ENCODE measurements at regions not wholly inside any gene's neighbourhood (a gene's known extent, or its start where the extent isn't known, plus 50 kb on each side); places are given as distances from the start of the nearest gene placed in this dataset.
"Not testable (repeated sequence)": the region's sequence is repeated elsewhere in the genome, so short reads cannot be mapped to it uniquely, and the experiment has no call there.

DNA sequence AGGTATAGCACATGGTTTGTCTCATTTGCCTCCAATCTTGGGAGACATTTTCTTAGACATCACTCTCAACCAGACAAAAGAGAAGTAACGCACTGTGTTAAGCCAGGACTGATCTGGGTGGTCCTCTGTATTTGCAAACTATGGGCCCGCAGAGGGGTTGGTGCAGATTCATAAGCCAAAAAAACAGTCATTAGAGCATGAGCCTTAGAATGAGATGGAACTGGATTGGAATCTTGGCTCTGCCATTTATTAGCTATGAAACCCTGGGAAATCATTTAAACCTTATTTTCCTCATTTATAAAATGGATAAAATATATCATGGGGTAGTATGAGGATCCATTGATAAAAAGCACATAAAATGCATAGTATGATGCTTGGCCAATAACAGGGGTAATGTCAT lies 213.5 kb upstream of the APCDD1 start:
- FAIRE-seq (no peak), DNase-seq (ENCODE audit: insufficient read length, low spot score) (no peak)

DNA sequence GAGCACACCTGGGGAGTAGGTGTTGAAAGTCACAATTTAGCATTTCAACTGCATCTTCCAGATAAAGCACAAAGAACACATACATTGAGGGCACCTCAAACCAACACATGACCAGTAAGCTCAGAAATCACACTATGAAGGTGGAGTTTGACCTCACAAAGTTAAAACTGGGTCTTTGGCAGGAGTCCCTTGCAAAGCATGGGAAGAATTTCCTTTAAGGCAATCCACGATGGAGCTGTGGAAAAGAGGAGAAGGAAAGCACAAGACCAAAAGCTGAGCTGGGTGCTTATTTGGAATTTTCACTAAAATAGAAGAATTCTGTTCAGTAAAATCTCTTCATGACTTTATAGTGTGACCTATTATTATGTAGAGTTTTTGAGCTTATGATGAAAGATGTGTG lies 212.9 kb upstream of the APCDD1 start:
- DNase-seq (ENCODE audit: insufficient read length, low spot score) (no peak), FAIRE-seq (no peak)

DNA sequence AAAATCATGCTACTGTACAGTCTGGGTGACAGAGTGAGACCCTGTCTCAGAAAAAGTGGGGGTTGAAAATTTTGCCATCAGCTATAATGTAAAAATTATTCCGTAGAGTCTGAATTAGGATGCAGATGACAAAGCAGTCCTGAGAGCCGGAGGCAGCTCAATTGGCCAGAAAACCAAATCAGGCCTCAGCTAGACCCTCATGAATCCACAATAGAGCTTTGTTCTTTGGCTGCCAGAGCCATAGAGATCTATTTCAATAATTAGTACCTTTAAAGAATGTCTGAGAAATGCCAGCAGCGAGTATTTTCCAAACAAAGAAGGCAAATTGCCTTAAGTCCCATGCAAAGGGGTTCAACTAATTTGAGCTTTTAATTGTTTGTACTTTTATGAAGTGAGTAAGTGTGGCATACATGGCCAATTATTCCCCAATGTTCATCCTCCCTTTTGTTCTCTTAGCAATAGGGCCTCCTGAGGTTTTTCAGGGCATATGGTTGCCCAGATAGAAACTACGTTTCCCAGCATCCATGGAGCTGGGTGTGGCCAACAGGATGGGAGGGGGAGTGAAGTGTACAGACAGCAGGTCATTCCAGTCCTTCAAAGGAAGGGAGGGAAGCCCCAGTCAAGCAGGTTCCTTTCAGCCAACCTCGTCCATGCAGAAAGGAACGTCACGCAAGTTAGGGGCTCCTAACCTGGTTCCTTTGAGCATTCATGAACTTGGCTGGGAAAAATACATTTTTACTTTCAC lies 211.3 kb upstream of the APCDD1 start:
- FAIRE-seq (no peak), DNase-seq (ENCODE audit: insufficient read length, low spot score) (no peak)

DNA sequence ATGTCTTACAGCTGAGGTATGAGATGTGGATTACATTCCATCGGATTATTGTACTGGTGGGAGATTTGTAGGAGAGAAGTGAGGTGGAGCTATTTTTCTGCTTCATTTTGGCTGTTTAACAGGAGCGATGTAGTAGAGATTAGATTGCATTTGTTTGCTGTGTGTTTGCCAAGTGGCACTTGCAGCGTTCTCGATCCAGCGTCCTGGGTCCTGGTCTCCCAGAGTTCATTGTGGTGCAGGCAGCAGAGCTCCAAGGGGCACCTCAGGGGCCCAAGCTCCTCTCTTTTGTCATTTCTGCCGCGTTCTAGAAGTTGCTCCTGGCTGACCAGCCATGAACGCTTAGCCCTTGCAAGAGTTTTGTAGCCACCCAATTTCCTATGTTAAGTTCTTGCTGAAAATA lies 210.1 kb upstream of the APCDD1 start:
- FAIRE-seq (no peak), DNase-seq (ENCODE audit: insufficient read length, low spot score) (no peak)

DNA sequence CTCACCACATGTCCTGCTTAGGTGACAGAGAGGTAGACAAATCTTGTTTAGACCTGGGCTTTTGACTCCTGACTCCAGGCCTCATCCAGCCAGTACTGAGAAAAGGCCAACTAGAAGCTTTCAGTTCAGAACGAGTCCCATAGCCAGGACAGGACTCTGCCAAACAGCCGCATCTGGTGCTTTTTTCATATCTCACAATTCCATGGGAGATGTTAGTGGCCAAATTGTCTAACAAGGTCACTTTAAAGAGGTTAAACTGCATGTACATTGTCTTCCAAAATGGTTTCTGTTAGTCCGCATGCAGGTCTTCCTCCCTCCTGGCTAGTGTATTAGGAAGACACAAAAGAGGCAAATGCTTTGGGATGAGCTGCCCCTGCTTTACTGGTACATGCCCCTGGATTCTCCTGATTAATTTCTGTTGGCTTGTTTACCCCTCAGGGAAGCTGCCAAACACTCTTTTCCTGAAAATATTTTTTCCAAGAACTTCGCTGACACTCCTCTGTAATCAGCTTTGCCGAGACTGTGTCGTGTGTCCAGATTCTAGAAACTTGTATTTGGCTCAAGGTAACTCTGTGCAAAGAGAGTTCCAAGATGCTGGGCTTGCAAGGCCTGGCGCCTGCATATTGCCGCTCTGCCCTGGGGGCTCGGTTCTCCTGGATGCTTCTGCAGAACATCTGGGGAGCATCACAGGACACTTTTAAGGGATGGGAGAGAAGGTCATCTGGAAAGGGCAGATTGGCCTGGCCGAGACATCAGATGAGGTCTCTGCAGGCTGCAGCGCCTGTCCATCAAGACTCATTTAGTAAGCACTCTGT lies 209.2 kb upstream of the APCDD1 start:
- FAIRE-seq (no peak), DNase-seq (ENCODE audit: insufficient read length, low spot score) (no peak)

DNA sequence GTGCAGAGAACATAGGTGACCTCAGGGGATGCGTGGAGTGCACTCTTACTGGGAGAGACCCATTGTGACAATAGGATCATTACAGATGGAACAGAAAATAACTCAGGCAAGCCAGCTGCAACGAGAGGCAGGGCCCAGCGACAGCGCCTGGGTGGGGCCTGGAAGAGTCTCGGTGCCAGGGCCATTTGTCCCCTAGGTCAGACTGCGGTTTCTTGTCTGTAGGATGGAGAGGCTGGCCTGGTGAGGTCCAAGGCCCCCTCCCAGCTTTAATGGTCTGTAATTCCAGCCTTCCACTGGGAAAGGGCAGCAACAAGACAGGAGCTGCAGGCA lies 208.6 kb upstream of the APCDD1 start:
- no peak for DNase-seq (ENCODE audit: insufficient read length, low spot score)
- FAIRE-seq: no peak

DNA sequence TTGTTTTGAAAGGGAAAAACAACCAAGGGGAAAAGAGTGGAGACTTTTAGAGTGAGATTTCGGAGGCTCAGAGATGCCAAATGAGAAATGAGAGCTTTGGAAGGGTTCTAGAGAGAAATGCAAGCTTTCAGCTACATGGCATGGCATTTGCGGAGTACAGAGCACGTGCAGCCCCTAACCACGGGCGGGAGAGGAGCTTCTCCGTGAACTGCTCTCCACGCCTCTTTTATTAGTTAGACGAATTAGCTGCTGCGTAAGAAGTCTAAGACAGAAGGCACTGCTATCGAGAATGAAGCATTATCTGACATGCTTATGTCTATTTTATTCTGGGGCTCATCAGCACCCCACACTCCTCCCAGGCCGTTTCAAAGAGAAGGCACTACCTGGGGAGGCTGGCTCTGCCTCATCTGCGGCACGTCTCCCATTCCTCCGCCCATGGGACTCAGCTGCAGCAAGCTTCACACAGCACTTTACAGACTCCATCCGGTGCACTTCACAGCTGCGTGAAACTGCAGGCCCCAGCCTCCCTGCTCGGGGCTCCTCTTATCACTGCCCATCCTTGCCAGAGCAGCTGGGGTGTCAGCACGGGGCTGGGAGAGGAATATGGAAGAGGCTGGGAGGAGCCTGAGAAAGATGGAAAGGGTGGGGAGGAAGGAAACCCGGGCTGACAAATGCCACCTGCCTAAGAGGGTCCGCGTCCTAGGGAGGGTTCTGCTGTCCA lies 207.3 kb upstream of the APCDD1 start:
- DNase-seq (ENCODE audit: insufficient read length, low spot score) (no peak), FAIRE-seq (no peak)

DNA sequence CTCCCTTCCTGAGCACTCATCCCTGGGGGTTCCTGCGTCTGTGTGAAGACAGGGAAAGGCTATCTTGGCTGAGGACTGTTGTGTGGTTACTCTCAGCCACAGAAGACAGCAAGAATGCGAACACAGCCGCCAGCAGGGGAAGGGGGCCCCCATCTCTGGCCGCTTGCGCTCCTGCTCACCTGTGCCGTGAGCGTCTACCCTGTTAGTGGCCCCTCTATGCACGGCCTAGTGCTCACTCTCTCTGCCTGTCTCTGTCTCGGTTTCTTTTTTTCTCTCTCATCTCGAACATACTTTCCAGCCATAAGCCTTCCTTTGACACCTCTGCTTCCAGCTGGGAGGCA lies 206.7 kb upstream of the APCDD1 start:
- FAIRE-seq (no peak), DNase-seq (ENCODE audit: insufficient read length, low spot score) (no peak)

DNA sequence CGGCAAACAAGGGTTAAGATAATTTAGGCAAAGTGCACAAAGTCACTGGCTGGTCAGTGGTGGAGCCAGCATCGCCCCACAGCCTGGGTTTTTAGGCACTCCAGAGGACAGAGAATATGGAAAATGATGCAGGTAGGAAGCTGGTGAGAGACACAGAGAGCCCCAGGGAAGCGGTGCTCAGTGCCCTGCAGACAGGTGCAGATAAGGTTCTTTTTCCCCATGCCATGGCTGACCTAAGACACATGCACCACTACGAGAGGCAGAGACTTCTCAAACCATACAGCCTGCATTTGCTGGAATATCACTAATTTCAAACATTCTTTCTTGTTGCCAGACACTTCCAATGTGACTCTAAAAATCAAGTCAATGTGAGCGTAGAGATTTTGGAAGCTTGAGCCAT lies 205.7 kb upstream of the APCDD1 start:
- no peak for FAIRE-seq
- no peak for DNase-seq (ENCODE audit: insufficient read length, low spot score)

DNA sequence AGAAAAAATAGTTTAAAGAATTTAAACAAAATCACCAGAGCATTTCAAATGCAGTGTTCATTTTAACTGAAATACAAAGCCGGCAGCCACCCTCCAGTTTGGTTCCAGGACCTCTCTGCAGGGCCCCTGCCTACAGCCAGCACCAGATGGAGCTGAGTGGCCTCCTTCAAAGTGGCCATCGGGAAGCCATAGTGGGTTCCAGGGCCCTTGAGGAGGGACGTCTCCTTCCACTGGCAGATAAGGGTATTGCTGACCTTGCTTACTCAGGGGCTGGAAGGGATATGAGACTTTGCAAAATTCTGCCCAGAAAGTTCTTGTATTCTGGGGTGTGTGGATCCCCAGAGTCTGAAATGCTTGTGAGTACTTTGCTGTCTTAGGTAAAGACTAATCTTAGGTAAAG lies 205.2 kb upstream of the APCDD1 start:
- DNase-seq (ENCODE audit: insufficient read length, low spot score) (no peak), FAIRE-seq (no peak)

DNA sequence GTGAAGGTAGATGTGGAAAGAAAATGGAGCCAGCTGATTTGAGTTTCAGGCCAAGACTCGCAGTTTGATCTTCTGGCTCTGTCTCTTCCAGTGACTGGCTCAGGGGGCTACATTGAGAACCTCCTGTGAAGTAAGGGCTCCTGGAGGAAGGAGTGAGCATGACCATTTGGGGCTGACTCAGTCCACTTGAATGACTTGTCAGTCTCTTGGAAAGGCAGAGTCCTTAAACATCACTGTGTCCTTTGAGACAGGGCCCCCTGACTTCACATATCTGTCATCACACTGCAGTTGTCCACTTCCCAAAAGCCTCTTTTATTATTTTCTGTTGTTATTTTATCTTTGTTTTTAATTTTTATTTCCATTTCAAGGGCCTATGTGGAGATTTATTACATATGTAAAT lies 204.6 kb upstream of the APCDD1 start:
- FAIRE-seq (no peak), DNase-seq (ENCODE audit: insufficient read length, low spot score) (no peak)

DNA sequence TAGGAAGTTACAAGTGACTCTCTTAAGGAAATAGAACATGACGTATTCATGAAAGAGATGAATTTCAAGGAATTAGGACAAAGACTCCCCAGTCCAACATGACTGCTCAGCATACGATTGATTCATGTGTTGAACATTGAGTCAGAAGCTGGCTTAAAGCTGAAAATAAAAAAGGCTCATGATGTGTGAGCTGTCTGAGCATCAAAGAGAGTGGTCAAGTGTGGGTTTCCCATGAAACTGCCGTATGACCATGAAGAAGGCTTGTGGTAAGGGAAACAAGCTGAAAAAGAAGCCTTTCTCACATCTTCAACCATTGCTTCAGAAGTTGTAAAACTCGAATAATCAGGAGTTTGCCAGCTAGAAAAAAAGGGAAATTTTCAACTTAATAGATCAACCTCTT lies 201.9 kb upstream of the APCDD1 start:
- FAIRE-seq: no peak

DNA sequence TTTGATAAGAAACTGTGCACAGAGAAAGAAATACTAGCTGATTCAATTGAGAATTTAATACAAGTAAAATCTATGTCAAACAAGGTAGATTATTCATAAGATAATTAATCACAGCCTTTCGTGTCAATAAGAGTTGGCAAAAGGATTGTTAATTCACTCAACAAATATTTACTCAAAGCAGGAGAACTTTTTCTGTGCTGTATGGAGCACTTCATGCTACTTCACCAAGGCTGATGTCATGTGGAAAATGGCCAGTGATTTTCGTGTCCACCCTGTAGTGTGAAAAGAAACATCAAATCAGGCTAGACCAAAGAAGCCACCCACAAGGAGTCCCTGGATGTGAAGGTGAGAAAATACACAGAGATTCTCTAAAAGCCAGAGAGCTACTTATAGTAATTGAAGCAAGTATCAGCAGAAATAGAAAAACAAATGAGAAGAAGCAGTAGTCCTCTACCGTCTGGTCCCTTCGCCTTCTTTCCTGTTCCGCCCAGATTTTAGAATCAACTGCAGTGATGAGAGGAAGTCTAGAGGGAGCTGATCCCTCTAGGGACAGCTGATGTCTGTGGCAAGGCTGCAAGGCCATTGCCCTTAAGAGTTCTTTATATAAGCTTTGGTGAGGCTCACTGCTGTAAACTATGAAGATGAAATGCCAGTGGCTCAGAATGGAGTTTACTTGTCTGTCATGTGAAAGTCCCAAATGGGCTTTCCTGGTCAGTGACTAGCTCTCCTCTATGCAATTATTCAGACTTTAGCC lies 201.3 kb upstream of the APCDD1 start:
- DNase-seq (ENCODE audit: insufficient read length, low spot score): no peak
- no peak for FAIRE-seq

More for the DNA sequence above, 201.9 kb upstream of the APCDD1 start:
- no peak for DNase-seq (ENCODE audit: insufficient read length, low spot score)

DNA sequence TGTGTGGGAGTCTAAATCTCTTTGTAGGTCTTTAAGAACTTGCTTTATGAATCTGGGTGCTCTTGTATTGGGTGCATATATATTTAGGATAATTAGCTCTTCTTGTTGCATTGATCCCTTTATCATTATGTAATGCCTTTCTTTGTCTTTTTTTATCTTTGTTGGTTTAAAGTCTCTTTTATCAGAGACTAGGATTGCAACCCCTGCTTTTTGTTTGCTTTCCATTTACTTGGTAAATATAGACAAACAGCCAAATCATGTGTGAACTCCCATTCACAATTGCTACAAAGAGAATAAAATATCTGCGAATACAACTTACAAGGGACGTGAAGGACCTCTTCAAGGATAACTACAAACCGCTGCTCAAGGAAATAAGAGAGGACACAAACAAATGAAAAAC lies 198.2 kb upstream of the APCDD1 start:
- FAIRE-seq; DNase-seq (ENCODE audit: insufficient read length, low spot score): not testable (repeated sequence)

DNA sequence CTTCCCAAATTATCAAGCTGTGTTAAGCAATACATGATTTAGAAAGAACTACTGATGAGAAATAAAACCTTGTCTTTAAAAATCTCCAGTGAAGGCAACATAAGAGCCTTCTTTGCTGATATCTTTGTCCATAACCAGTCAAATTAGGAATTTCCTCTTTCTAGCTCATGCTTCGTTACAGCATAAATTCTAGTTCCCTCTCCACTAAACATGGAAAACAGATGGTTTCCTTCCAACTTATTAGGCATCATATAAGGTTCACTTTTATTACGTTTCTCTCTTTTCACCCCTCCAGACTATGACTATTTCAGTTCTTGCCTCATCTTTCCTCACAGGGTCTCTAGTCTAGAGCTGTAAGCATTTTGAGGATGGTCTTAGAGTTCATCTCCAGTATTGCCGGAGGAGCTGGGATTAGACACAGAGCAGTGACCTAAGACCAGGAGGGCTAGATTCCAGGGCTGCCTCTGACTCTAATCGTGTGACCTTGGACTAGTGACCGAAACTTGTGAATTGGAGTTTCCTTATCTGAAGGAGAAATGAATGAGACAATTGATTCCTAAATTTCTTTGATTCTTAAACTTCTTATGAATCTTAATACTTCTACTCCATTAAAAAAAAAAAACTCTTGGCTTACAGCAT lies 195.5 kb upstream of the APCDD1 start:
- FAIRE-seq: no peak
- DNase-seq (ENCODE audit: insufficient read length, low spot score): no peak

DNA sequence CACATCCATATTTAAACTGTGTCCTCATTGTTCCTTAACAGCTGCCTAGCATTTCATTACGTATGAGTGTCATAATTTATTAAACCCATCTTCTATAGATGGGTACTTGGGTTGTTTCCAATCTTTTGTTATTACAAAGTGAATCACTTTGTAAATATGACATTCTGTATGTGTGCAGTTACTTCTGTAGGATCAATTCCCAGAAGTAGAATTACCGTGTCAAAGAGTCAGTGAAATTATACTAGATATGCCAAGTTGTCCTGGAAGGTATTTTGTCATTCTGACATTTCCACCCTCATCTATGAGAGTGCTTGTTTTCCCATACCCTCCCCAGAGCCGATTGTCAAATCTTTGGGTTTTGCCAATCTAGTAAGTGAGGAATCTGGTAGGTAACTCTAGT lies 194.5 kb upstream of the APCDD1 start:
- FAIRE-seq: no peak
- DNase-seq (ENCODE audit: insufficient read length, low spot score): no peak

DNA sequence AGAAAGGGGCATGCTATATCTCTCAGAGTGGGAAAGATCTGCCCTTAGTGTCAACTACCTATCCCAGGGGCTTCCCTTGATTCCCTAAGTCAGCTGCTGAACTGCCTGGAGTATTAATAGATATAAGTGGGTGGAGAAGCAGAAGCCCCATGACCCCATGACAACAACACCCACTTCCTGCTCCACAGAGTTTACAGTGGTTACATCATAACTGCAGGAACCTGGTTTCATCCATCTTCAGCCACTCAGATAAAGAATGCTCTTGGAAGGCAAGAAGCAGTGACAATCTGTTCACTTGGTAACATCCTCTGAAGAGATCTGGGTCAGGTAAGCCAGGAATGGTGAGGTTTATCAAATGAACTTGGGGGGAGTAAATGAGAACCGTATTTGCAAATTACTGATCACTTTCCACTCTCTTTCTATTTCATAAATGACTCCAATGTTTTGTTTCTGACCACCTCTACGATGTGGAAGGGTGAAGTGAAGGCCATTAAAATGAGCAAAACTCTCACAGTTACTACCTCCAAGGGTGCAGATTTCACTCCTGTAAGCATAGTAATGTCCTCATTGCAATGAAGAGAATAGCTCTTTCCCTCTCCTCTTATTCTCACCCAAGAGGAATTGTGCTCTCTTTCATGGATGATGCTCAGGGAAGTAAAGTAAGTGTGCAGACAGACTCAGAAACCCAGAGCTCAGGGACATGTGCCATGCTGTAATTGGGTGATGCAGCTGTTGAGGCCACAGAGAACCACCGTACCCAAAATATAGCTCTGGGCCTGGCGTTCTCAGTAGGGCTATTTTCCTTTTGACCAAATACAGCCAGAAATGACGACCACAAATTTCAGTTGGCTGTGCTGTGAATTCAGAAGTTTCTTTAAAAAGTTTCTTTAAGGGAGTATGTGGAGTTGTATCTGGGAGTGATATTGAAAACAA lies 192.8 kb upstream of the APCDD1 start:
- DNase-seq (ENCODE audit: insufficient read length, low spot score) (no peak), FAIRE-seq (no peak)

DNA sequence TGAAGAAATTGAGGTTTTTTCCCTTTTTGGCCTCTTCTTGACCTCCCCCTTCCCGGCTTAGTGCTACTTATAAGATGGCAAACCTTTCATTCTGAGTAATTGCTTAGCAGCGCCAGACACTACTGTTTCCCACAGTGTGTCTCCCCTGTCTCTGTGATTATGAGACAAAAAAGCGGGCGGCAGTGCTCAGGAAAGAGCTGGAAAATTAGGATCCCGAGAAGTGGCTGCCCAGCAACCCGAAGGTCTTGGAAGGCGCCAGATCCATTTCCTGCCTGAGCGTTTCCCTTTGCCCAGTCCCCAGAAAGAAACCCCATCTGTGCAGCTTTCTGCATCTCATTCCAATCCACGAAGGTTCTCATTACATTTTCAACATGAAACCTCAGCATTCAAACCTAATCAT lies 191.9 kb upstream of the APCDD1 start:
- FAIRE-seq: no peak

DNA sequence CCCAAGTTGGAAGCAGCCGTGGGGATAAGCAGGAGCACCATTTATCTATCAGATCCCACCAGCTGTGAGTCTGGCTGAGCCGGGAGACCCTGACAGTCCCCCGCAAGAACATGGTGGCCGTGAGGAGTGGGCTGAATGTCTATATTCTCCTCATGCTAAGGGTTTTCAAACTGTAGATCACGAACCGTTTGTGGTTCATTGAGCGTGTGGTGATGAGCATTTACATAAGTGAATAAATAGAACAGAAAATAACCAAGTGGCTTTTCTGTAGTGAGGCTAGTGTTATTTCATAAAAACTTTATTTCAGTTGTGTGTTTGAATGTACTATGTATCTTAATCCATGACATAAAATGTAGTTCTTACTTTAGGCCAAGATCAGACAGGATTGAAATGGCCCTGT lies 190.2 kb upstream of the APCDD1 start:
- no peak for DNase-seq (ENCODE audit: insufficient read length, low spot score)
- FAIRE-seq: no peak

More for the DNA sequence above, 191.9 kb upstream of the APCDD1 start:
- no peak for DNase-seq (ENCODE audit: insufficient read length, low spot score)

Data from GM19239 (cell line).